ENCODE measurements at regions not wholly inside any gene's neighbourhood (a gene's known extent, or its start where the extent isn't known, plus 50 kb on each side); places are given as distances from the start of the nearest gene placed in this dataset.

- no peak for DNase-seq
These were observed 115.8 kb downstream of the ETNK1 start for GRCh38 chr12:22740656-22741355.

DNA sequence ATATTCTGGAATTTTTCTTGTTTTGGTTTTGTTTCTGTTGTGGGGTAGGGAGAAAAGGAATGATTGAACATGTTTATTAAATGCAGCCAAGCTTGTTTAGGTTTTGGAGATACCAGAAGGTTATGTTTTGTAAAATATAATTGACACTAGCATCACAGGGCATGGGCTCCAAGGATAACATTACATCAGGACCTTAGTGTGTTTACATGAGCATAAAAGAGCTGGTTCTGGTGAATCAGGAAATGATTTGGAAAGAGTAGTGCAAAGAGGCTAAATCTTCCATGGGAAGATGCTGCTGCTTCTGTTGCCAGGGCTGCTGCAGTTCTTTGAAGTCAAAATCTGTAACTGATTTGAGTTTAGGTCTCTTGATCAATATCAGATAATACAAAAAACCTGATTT, 118.7 kb downstream of the ETNK1 start:
- no peak for DNase-seq

GRCh38 chr12:22744197-22744596, 119.2 kb downstream of the ETNK1 start:
- DNase-seq = no peak

DNA sequence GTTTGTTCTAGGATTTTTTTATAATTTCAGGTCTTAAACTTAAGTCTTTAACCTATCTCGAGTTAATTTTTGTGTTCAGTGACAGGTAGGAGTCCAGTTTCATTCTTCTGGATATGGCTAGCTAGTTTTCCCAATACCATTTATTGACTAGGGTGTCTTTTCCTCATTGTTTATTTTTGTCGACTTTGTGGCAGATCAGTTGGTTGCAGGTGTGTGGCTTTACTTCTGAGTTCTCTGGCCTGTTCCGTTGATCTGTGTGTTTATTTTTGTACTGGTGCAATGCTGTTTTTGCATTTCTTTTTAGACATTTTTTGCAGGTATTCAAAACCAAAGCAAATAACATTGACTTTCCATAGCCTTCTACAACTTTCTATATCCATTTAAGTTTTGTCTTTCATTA, 121.7 kb downstream of the ETNK1 start:
- DNase-seq = no peak

GRCh38 chr12:22755629-22756028, 130.7 kb downstream of the ETNK1 start:
- DNase-seq = no peak

- DNase-seq = no peak
These were observed 135.1 kb downstream of the ETNK1 start for GRCh38 chr12:22759769-22760674.

GRCh38 chr12:22765421-22766130, 140.6 kb downstream of the ETNK1 start:
- DNase-seq = no peak

- no peak for DNase-seq
These were observed 142.0 kb downstream of the ETNK1 start for GRCh38 chr12:22766911-22767420.

DNA sequence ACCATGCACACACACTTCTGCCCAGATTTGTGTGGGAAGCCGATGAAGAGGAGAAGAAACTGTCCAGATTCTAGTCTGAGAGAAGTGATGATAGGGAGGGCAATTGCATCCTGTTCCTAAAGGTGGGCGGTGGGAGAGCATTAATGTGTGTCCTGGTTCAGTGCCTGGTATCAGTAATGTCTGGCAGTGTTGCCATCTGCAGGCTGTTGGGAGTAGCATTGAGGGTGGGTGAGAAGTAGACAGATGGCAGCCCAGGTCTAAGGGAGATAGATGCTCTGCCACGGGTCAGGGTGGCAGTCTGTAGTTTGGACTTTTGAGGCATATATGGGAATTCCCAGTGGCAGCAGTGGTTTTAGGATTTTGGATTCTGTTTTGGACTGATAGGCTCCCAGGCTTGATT, 156.4 kb downstream of the ETNK1 start:
- no peak for DNase-seq

DNA sequence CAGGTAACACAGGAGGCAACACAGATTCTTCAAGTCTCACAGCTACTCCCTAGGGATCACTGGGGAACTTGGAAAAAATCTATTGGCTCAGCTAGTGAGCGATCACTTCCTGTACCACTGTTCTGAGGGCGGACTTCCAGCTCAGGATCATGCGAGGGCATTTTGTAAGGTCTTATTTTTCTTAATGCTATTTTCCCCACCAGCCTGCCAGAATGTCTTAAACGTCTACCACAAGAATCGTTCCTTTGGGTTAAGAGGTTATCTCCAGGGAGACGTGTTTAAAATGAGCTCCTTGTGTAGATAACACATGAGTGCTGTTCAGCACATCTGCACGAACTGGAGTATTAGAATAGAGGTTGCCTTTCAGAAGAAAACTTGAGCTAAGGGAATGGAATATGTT, 162.6 kb downstream of the ETNK1 start:
- no peak for DNase-seq

GRCh38 chr12:22788913-22789312, 163.9 kb downstream of the ETNK1 start:
- DNase-seq = no peak

DNA sequence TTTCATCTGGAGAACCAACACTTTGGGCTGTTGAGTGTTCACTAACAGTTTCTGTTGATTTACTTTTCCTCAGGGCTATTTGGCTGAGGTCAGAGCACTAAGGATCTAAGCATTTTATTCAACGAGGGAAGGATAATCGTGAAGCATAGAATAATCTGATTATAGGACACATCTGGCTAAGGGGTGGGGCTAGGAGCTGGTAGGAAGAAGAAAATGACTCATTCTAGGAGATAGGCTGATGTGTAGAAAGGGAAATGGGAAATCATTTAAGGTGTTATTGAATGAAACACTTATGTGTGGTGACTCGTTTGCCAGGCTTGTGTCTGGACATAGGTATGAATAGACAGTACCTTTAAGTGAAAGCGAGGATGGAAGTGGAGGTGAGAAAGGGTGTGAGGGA, 167.2 kb downstream of the ETNK1 start:
- no peak for DNase-seq

GRCh38 chr12:22794017-22794416, 169.0 kb downstream of the ETNK1 start:
- no peak for DNase-seq

DNA sequence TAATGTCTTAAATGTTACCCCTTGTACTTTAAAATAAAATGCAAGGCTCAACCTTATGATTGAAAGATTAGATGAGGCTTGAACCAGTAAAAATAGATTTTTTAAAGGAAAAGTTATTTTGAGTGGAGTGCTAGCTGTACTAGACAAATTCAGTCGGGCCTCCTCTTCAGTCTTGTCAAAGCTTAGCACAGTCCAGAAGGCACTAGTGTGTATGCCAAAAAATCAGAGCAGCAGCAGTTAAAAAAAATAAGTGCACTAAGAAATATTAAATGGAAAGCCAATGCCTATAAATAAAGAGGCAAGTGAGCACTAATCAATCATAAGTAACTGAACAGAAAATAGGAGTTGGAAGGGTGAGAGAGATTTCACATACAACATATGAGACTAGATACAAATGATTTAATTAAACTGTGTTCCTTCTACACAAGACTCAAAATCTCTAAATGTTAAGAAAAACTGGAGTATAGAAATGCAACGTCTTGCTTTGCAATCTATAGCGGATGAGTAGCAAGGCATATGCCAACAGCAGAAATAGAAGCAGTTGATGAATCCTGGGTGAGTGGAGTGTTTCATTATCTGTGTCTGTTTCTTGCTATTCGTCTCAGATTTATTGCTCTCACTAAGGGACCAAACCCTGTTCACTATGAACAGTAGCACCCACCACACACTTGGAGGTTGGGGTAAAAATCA, 172.1 kb downstream of the ETNK1 start:
- no peak for DNase-seq

GRCh38 chr12:22797701-22798100, 172.7 kb downstream of the ETNK1 start:
- DNase-seq = no peak

- DNase-seq = no peak
These were observed 173.1 kb downstream of the ETNK1 start for GRCh38 chr12:22798116-22798515.

DNA sequence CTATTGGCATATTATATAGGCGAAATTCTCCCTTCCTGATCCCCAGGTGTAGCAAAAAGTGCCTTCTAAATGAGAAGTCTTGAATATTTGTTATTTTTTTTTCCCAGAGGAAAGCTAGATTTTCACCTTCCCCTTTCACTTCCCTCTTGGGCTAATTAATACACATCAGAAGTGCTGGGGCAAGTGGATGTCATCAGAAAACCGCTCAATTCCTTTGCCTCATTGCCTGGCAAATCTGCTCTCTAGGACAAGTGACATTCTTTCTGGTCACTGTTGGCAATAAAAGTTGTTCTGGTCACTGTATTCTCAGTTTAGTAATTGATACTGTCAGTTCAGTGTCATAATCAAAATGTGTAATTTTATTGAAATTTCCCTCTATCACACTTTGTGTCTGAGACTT, 174.5 kb downstream of the ETNK1 start:
- no peak for DNase-seq

GRCh38 chr12:22800332-22800731, 175.4 kb downstream of the ETNK1 start:
- DNase-seq = no peak

- no peak for DNase-seq
These were observed 178.1 kb downstream of the ETNK1 start for GRCh38 chr12:22802883-22803630.

DNA sequence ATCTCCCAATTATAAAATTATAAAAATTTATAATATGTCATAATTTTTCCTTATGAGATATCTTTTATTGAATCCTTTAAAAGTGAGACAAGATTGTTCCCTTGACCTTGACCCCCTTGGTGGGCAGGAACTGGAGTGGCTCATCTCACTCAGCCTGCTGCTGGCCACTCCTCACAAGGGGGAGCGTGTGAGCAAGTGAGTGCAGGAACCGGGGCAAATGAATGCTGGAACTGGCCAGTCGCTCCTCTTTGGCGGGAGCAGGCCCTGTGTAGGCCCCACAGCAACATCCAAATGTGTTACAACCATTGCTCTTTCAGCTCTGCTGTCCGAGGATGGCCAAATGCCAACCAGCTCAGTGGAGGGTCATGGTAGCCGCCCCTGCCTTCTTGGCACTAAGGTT, 178.8 kb downstream of the ETNK1 start:
- DNase-seq = no peak

GRCh38 chr12:22808860-22809259, 183.9 kb downstream of the ETNK1 start:
- DNase-seq = no peak

- DNase-seq = no peak
These were observed 185.1 kb downstream of the ETNK1 start for GRCh38 chr12:22810036-22810435.
